ENCODE measurements at regions not wholly inside any gene's neighbourhood (a gene's known extent, or its start where the extent isn't known, plus 50 kb on each side); places are given as distances from the start of the nearest gene placed in this dataset.

GRCh38 chr15:63450884-63451225 is 53.5 kb upstream of the USP3 start:
- TF ChIP-seq CTCF (conservative IDR thresholded peaks at IDR 0.05) = no peak
- no peak overlapping the region for H3K27ac ChIP-seq

DNA sequence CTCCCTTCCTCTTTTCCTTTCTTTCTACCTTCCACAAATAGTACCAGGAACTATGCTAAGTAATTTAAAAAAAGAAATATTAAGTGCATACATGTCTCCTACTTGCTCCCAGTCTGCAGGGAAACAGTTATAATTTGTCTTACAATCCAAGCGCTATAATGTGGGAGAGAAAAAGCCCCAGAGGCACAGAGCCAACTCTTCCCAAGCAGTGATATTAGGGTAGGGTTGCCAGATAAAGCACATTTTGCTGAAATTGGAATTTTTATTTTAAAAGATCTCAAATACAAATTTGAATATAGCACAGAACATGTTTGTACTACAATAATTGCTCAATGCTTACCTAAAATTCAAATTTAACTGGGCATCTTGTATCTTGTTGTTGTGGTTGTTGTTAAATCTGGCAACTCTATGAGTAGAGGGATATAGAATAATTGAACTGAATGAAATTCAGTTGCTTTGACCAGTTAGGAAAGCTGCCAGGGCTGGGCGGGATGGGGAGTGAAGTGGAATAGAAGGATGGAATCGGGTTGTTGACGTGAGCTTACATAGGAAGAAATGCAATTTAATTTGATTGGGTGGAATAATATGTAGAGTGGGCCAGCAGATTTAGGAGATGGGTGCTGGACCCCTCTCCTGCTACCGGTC is 52.6 kb upstream of the USP3 start:
- no peak for TF ChIP-seq CTCF (conservative IDR thresholded peaks at IDR 0.05)
- no peak overlapping the region for H3K27ac ChIP-seq

DNA sequence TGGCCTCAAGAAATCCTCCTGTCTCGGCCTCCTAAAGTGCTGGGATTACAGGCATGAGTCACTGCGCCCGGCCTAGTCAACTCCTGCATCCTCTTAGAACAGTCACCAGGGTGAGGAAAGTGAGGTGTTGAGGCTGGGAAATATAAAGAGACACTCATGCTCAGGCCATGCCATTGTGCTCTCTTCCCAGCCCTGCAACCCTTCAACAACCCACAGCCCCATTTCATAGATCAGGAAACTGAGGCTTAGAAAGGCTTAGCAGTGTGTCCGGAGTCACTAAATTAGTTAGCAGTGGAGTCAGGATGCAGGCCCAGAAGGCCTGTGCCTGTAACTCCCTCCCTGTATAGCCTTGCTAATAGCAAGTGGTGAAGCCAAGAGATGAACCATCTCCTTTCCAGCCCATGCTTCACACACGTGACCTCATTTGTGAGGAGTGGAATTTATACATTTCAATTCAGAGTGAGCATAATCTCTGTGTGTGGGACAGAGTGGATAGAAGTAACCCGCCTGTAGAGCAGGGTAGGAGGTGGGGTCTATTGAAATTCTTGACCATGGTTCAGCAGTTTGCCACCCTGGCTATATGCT is 51.7 kb upstream of the USP3 start:
- no peak overlapping the region for H3K27ac ChIP-seq
- no peak for TF ChIP-seq CTCF (conservative IDR thresholded peaks at IDR 0.05)

DNA sequence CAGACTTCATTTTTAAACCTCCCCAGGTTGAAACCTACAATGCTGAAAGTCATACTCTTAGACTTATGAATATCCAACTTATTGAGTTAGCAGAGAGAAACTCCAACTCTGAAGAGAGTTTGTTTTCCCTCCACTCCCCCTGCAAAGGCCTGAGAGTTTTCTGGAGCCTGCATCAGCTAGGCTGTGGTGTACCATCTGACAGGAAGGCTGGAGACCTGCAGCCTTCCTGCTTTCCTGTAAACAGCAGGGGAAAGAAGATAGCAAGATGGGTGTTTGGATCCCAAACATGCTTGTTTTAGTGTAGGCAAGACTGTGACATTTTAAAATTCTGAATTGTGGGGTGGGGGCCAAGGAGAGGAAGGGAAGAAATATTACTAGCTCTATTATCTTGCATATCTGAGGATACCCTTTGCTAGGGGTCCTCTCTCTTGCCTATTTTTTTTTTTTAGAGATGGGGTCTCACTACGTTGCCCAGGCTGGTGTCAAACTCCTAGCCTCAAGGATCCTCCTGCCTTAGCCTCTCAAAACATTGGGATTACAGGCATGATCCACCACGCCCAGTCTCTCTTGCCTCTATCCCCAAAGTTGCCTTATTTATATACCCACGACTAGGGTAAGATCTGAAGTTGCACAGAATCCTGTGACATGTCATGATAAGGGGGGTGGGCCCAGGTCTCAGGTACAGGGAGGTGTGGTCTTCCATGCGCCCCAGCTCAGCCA is 51.0 kb upstream of the USP3 start:
- no peak overlapping the region for H3K27ac ChIP-seq
- no peak for TF ChIP-seq CTCF (conservative IDR thresholded peaks at IDR 0.05)

- no peak for TF ChIP-seq CTCF (conservative IDR thresholded peaks at IDR 0.05)
- H3K27ac ChIP-seq = no peak overlapping the region
These were observed 49.7 kb upstream of the USP3 start for GRCh38 chr15:63454503-63455211.

Data from VCaP (cell line).